Liver (tissue), 7 donors: ENCODE measurements at regions not wholly inside any gene's neighbourhood (a gene's known extent, or its start where the extent isn't known, plus 50 kb on each side); places are given as distances from the start of the nearest gene placed in this dataset.

Experiments used
- DNase-seq: peaks from one replicate; pipeline ENCODE4 v3.0.0-alpha.2; 2017; ENCODE audit warnings: low spot score
- H3K27ac ChIP-seq, 2 donors: one replicate each; pipeline ENCODE4 v1.7.0; 2013; ENCODE audit warnings: inconsistent platforms in 2 of 2, low read length in 2 of 2, control low read depth in 1 of 2, low read depth in 1 of 2, mild to moderate bottlenecking in 1 of 2
- H3K27me3 ChIP-seq, 4 donors: one replicate each; pipeline versions ENCODE4 v1.6.1 to v1.7.0; 2013; ENCODE audit warnings: low read length in 3 of 4, inconsistent platforms in 1 of 4, mild to moderate bottlenecking in 1 of 4, moderate library complexity in 1 of 4; ENCODE audit not compliant: control insufficient read depth in 4 of 4, insufficient read depth in 4 of 4
- H3K36me3 ChIP-seq, 4 donors: one replicate each; pipeline versions ENCODE4 v1.6.1 to v1.7.0; 2013; ENCODE audit warnings: low read length in 3 of 4, mild to moderate bottlenecking in 3 of 4, low read depth in 1 of 4, moderate library complexity in 1 of 4; ENCODE audit not compliant: control insufficient read depth in 4 of 4, insufficient read depth in 3 of 4
- H3K4me1 ChIP-seq, 4 donors: one replicate each; pipeline versions ENCODE4 v1.6.1 to v1.7.0; 2013; ENCODE audit warnings: low read length in 3 of 4, mild to moderate bottlenecking in 3 of 4, moderate library complexity in 1 of 4; ENCODE audit not compliant: control insufficient read depth in 4 of 4, insufficient read depth in 4 of 4
- H3K4me3 ChIP-seq, 3 donors: one replicate each; pipeline versions ENCODE4 v1.6.1 to v1.7.0; 2013; ENCODE audit warnings: low read length in 3 of 3, control low read depth in 1 of 3, low read depth in 1 of 3, mild to moderate bottlenecking in 1 of 3
- H3K9ac ChIP-seq, 2 donors: one replicate each; pipeline ENCODE4 v1.7.0; 2013; ENCODE audit warnings: low read length in 2 of 2, mild to moderate bottlenecking in 2 of 2, moderate library complexity in 2 of 2, control low read depth in 1 of 2, low read depth in 1 of 2
- H3K9me3 ChIP-seq, 4 donors: one replicate each; pipeline versions ENCODE4 v1.6.1 to v1.7.0; 2013; ENCODE audit warnings: low read length in 3 of 4; ENCODE audit not compliant: control insufficient read depth in 4 of 4
- ATF3 ChIP-seq: IDR thresholded peaks from 2 replicates; pipeline ENCODE4 v1.6.1; 2016; ENCODE audit warnings: antibody characterized with exemption
- EGR1 ChIP-seq, 2 donors: IDR thresholded peaks; 2 replicates each; pipeline ENCODE4 v1.6.1; 2016 to 2018; ENCODE audit warnings: antibody characterized with exemption in 2 of 2, low read depth in 2 of 2
- FOXA1 ChIP-seq: IDR thresholded peaks from 2 replicates; pipeline ENCODE4 v1.6.1; 2016; ENCODE audit warnings: antibody characterized with exemption
- GABPA ChIP-seq, 2 donors: IDR thresholded peaks in 1 of 2; conservative IDR thresholded peaks in 1 of 2; 2 replicates each; pipeline ENCODE4 v1.6.1; 2016; ENCODE audit warnings: antibody characterized with exemption in 2 of 2, mild to moderate bottlenecking in 1 of 2, moderate library complexity in 1 of 2
- HNF4G ChIP-seq: IDR thresholded peaks from 2 replicates; pipeline ENCODE4 v1.6.1; 2016; ENCODE audit warnings: antibody characterized with exemption
- JUND ChIP-seq, 2 donors: IDR thresholded peaks; 2 replicates each; pipeline ENCODE4 v1.6.1; 2016; ENCODE audit warnings: antibody characterized with exemption in 2 of 2
- MAX ChIP-seq: IDR thresholded peaks from 2 replicates; pipeline ENCODE4 v1.6.1; 2016; ENCODE audit warnings: antibody characterized with exemption
- NR2F2 ChIP-seq: IDR thresholded peaks from 2 replicates; pipeline ENCODE4 v1.6.1; 2016; ENCODE audit warnings: antibody characterized with exemption
- REST ChIP-seq: IDR thresholded peaks from 2 replicates; pipeline ENCODE4 v1.6.1; 2016; ENCODE audit warnings: antibody characterized with exemption, mild to moderate bottlenecking
- RXRA ChIP-seq, 2 donors: IDR thresholded peaks; 2 replicates each; pipeline ENCODE4 v1.6.1; 2017 to 2018; ENCODE audit warnings: antibody characterized with exemption in 2 of 2, mild to moderate bottlenecking in 1 of 2
- SP1 ChIP-seq: IDR thresholded peaks from 2 replicates; pipeline ENCODE4 v1.6.1; 2018; ENCODE audit warnings: antibody characterized with exemption, mild to moderate bottlenecking
- TAF1 ChIP-seq: conservative IDR thresholded peaks from 2 replicates; pipeline ENCODE4 v1.6.1; 2016; ENCODE audit warnings: antibody characterized with exemption, mild to moderate bottlenecking
- YY1 ChIP-seq: IDR thresholded peaks from 2 replicates; pipeline ENCODE4 v1.6.1; 2016; ENCODE audit warnings: antibody characterized with exemption, mild to moderate bottlenecking
- ZBTB33 ChIP-seq: IDR thresholded peaks from 2 replicates; pipeline ENCODE4 v1.6.1; 2016; ENCODE audit warnings: antibody characterized with exemption
- WGBS: extraction: QIAGEN DNeasy Blood & Tissue Kit; methylation state at CpG from one replicate; pipeline ENCODE4 v1.1.7; 2013; 5-methylcytosine and 5-hydroxymethylcytosine counted together
- donor health status: healthy.
- donor health status: healthy.
- donor health status: healthy.
- donor health status: healthy.

GRCh38 chr1:168843401-168843800 is 114.4 kb upstream of the DPT start:
- 90% methylated on average over 4 of the region's 4 CpGs for WGBS
- no peaks in the 10 kb centered on the region for H3K36me3 ChIP-seq
- H3K27me3 ChIP-seq = no peaks in the 10 kb centered on the region
- no peak for DNase-seq
- H3K9ac ChIP-seq = no peak overlapping the region
- H3K4me1 ChIP-seq = no peaks in the 10 kb centered on the region
- H3K27ac ChIP-seq = no peak overlapping the region
- no peak overlapping the region for H3K4me3 ChIP-seq
- TF ChIP-seq SP1 = no peak
- no peak for TF ChIP-seq HNF4G
- TF ChIP-seq MAX = no peak
- TF ChIP-seq YY1 = no peak
- no peak for TF ChIP-seq ZBTB33
- TF ChIP-seq NR2F2 = no peak
- TF ChIP-seq TAF1 = no peak
- TF ChIP-seq JUND (IDR thresholded peaks at IDR 0.05) = no peak
- TF ChIP-seq EGR1 (IDR thresholded peaks at IDR 0.05; ENCODE audit: low read depth in 2 of 2) = no peak
- no peak for TF ChIP-seq FOXA1
- TF ChIP-seq RXRA (IDR thresholded peaks at IDR 0.05) = no peak
- TF ChIP-seq ATF3 = no peak
- TF ChIP-seq REST = no peak
- H3K9me3 ChIP-seq = no peaks in the 10 kb centered on the region

GRCh38 chr1:168843950-168844349 is 114.9 kb upstream of the DPT start:
- Histone ChIP-seq H3K9me3 (no peaks in the 10 kb centered on the region), H3K4me1 (no peaks in the 10 kb centered on the region), H3K27ac (no peak overlapping the region), H3K36me3 (no peaks in the 10 kb centered on the region), H3K9ac (no peak overlapping the region), H3K27me3 (no peaks in the 10 kb centered on the region), H3K4me3 (no peak overlapping the region)
- 94% methylated on average over 2 of the region's 2 CpGs for WGBS
- no peak for DNase-seq
- no peak for TF ChIP-seq ATF3

- Histone ChIP-seq H3K9me3 (no peaks in the 10 kb centered on the region), H3K4me3 (no peak overlapping the region), H3K27ac (no peak overlapping the region), H3K4me1 (no peaks in the 10 kb centered on the region), H3K27me3 (no peaks in the 10 kb centered on the region), H3K9ac (no peak overlapping the region), H3K36me3 (no peaks in the 10 kb centered on the region)
- WGBS = 73% methylated on average over 2 of the region's 2 CpGs
- TF ChIP-seq GABPA (IDR thresholded peaks at IDR 0.05 in 1 of 2, conservative IDR thresholded peaks at IDR 0.05 in 1 of 2) = no peak
- no peak for DNase-seq
Measured at GRCh38 chr1:168845140-168845539, 116.1 kb upstream of the DPT start.
